HUES6 (cell line): ENCODE measurements at regions not wholly inside any gene's neighbourhood (a gene's known extent, or its start where the extent isn't known, plus 50 kb on each side); places are given as distances from the start of the nearest gene placed in this dataset.
"Not testable (repeated sequence)": the region's sequence is repeated elsewhere in the genome, so short reads cannot be mapped to it uniquely, and the experiment has no call there.

Experiments
- H3K27ac ChIP-seq: 2 replicates; pipeline ENCODE4 v1.7.0; 2013; ENCODE audit warnings: low read depth, mild to moderate bottlenecking, low read length, inconsistent platforms
- H3K27me3 ChIP-seq: 2 replicates; pipeline ENCODE4 v1.6.1; 2013; ENCODE audit warnings: low read length; ENCODE audit not compliant: control insufficient read depth, insufficient read depth
- H3K36me3 ChIP-seq: 2 replicates; pipeline ENCODE4 v1.6.1; 2013; ENCODE audit warnings: low read length; ENCODE audit not compliant: control insufficient read depth, insufficient read depth
- H3K4me1 ChIP-seq: 2 replicates; pipeline ENCODE4 v1.6.1; 2013; ENCODE audit warnings: low read length; ENCODE audit not compliant: control insufficient read depth, insufficient read depth
- H3K4me3 ChIP-seq: 2 replicates; pipeline ENCODE4 v1.5.1; 2013; ENCODE audit warnings: low read depth, low read length
- H3K9ac ChIP-seq: one replicate; pipeline ENCODE4 v1.6.1; 2013; ENCODE audit warnings: mild to moderate bottlenecking, low read length
- H3K9me3 ChIP-seq: 2 replicates; pipeline ENCODE4 v1.6.1; 2013; ENCODE audit warnings: low read depth, low read length; ENCODE audit not compliant: control insufficient read depth, insufficient read depth

DNA sequence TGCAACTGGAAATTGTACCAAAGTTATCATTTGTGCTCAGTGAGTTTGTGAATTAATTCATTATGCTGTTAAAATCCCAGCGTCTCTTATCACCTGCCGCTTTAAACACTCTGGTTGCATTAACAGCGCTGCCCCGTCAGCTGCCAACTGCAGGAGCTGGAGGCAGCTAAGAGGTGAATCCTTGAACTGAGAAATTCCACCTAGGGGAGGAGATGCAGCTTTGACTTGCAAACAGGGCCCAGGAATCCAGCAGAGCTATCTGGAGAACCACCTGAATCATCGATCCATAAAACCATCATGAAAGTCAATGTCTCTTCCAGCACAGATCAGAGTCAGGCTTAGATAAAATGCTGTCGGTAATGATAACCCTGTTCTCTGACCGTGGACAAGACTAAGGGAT, 140.7 kb upstream of the PTBP2 start:
- Histone ChIP-seq H3K4me1 (peaks cover 24% of the 10 kb centered on the region), H3K9me3 (no peaks in the 10 kb centered on the region), H3K27ac (no peak overlapping the region), H3K27me3 (no peaks in the 10 kb centered on the region), H3K9ac (no peak overlapping the region), H3K4me3 (peak overlapping the region; percentile 13; the same call in 1 of the 2 replicates), H3K36me3 (no peaks in the 10 kb centered on the region)

DNA sequence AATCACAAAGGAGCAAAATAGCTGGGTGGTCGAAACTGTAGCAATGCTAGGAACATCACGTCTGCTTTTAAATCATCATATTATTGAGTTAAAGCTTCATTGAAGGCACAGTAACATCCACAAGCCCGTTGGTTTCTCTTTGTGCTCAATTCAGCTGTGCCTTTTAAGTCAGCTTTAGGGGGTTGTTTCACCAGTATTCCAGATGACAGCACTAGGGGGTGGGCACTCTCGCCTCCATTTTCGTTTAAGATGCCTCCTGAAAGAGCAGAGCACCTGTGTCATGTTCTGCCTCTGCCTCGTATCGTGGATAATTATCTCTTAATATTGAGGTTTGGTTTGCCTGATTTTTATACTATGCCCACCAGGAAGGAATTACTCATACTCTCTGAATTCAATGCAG, 139.8 kb upstream of the PTBP2 start:
- Histone ChIP-seq H3K27ac (no peak overlapping the region), H3K4me1 (peaks cover 24% of the 10 kb centered on the region), H3K36me3 (no peaks in the 10 kb centered on the region), H3K9me3 (no peaks in the 10 kb centered on the region), H3K27me3 (no peaks in the 10 kb centered on the region), H3K9ac (no peak overlapping the region), H3K4me3 (no peak overlapping the region)

DNA sequence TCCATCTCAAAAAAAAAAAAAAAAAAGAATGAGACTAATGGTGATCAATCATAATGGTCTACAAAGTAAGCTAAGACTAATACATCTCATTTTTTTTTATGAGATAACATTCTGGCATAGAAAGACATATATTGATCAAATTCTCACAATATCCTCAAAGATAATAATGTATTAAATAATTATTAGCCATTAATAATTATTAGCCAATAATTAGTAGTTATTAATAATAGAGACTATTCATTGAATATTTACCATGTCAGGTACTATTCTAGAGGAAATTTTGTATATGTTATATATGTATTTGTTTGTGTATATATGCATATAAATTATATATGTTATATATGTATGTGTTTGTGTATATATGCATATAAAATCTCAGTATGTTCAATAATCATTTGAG, 137.7 kb upstream of the PTBP2 start:
- H3K4me3 ChIP-seq, result no peak overlapping the region
- H3K9me3 ChIP-seq, result no peaks in the 10 kb centered on the region
- H3K27ac ChIP-seq, result no peak overlapping the region
- H3K9ac ChIP-seq, result no peak overlapping the region
- peaks cover 24% of the 10 kb centered on the region for H3K4me1 ChIP-seq
- H3K27me3 ChIP-seq, result no peaks in the 10 kb centered on the region
- no peaks in the 10 kb centered on the region for H3K36me3 ChIP-seq

DNA sequence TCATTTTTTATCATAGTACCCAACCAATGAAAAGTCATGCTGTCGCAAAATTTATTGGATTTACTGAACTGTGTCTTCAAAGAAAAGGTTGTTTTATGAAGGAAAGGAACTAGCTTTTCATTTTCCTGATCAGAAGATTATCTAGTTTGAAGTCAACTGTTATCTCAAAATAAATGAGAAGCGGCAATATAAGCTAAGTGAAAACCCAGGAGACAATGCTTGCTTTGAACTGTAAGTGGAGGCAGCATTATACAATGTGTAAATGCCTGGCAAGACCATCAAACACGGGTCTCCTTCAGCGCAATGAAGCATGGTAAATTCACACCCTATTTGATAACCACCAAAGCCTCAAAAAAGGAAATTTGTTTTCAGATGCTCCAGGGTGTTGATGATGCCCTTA, 134.4 kb upstream of the PTBP2 start:
- Histone ChIP-seq H3K27ac (no peak overlapping the region), H3K4me1 (peaks cover 5% of the 10 kb centered on the region; the same call in 1 of the 2 replicates), H3K36me3 (no peaks in the 10 kb centered on the region), H3K9me3 (no peaks in the 10 kb centered on the region), H3K9ac (no peak overlapping the region), H3K27me3 (no peaks in the 10 kb centered on the region), H3K4me3 (no peak overlapping the region)

DNA sequence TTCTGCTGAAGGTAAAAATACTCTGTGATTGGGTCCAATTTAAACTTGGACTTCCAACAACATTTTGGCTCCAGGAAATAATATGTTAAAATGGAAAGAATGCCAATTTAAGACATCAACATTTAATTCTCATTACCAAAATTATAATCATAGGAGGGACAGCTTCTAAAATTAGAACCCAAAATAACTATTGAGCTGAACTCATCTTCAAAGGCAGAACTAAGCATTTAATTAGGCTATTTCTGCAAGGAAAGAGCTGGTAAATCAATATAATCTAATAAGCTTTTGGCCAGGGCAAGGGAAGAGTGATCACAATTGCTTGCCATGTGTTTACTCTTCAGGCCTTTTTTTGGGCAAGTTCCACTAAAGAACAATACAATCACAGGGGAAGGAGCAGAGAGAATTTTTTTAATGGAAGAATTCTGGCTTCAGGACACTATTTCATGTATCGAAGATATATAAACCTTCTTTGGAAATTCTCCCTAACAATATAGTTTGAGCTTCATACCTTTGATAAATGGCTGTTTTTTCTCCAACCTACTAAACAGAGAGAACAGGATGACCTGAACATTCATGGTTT, 133.1 kb upstream of the PTBP2 start:
- Histone ChIP-seq H3K4me1 (no peaks in the 10 kb centered on the region), H3K4me3 (no peak overlapping the region), H3K27ac (no peak overlapping the region), H3K9ac (no peak overlapping the region), H3K36me3 (no peaks in the 10 kb centered on the region), H3K27me3 (no peaks in the 10 kb centered on the region), H3K9me3 (peaks cover 5% of the 10 kb centered on the region)

DNA sequence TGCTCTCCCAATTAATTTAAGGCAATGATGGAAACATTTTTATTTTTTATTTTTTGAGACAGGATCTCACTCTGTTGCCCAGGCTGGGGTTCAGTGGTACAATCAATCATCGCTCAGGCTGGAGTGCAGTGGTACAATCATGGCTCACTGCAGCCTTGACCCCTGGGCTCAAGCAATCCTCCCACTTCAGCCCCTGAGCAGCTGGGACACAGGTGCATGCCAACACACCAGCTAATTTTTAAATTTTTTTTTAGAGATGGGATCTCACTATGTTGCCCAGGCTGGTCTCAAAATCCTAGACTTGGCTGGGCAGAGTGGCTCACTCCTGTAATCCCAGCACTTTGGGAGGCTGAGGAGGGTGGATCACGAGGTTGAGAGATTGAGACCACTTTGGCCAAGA, 126.1 kb upstream of the PTBP2 start:
- H3K4me3 ChIP-seq, H3K27me3 ChIP-seq, H3K27ac ChIP-seq, H3K9ac ChIP-seq, H3K9me3 ChIP-seq, H3K36me3 ChIP-seq: not testable (repeated sequence)
- H3K4me1 ChIP-seq, result peaks cover 12% of the 10 kb centered on the region

DNA sequence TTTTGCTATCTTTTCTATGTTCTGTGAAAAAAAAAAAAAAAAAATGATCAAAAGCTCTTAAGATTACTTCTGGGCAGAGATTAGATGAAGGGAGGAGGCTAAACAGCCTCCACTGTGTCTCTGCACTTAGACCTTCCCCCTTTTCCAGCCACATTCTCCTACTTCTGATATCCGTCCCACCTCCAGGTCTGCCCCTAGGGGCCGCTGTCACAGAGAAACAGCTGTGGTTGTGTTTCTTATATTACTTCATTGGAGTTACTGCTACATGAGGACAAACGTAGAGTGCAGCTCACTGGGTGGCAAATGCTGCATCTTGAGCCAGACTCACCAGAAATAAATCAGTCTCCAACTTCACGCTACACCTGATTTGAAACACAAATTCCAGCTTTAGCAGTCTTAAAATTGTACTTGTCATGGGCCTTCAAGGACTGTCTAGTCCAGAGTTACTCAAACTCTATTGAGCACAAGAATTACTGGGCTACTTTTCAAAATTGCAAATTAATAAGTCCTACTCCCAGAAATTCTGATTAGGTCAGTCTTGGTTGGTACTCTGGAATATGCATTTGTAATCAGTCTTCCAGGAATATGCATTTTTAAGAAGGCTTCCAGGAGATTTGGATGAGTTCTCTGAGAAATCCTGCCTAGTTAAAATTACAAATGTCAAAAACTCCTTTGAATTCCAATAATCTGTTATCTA, 125.2 kb upstream of the PTBP2 start:
- H3K9me3 ChIP-seq, result peaks cover 5% of the 10 kb centered on the region
- H3K27me3 ChIP-seq, result no peaks in the 10 kb centered on the region
- peaks cover 12% of the 10 kb centered on the region for H3K4me1 ChIP-seq
- no peaks in the 10 kb centered on the region for H3K36me3 ChIP-seq
- no peak overlapping the region for H3K4me3 ChIP-seq
- H3K27ac ChIP-seq, result no peak overlapping the region
- no peak overlapping the region for H3K9ac ChIP-seq

DNA sequence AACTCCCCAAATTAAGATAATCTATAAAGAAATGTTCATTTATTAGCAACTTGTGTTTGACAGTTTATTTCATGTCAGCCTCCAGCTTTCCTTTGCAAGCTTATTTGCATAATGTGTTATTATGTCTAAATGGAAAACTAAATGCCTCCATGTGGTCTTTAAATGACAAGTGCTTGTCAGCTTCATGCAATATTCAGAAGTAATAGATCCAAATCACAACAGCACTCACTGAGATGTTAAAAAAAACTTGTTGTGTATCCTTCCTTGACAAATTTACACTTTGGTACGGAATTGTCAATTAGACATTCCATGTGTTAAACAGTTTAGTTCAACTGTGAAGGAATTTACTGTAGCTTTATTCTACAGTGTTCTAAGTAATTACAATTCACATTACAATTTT, 124.4 kb upstream of the PTBP2 start:
- Histone ChIP-seq H3K4me3 (no peak overlapping the region), H3K27ac (no peak overlapping the region), H3K4me1 (peaks cover 12% of the 10 kb centered on the region), H3K9ac (no peak overlapping the region), H3K36me3 (no peaks in the 10 kb centered on the region), H3K9me3 (peaks cover 5% of the 10 kb centered on the region), H3K27me3 (no peaks in the 10 kb centered on the region)

DNA sequence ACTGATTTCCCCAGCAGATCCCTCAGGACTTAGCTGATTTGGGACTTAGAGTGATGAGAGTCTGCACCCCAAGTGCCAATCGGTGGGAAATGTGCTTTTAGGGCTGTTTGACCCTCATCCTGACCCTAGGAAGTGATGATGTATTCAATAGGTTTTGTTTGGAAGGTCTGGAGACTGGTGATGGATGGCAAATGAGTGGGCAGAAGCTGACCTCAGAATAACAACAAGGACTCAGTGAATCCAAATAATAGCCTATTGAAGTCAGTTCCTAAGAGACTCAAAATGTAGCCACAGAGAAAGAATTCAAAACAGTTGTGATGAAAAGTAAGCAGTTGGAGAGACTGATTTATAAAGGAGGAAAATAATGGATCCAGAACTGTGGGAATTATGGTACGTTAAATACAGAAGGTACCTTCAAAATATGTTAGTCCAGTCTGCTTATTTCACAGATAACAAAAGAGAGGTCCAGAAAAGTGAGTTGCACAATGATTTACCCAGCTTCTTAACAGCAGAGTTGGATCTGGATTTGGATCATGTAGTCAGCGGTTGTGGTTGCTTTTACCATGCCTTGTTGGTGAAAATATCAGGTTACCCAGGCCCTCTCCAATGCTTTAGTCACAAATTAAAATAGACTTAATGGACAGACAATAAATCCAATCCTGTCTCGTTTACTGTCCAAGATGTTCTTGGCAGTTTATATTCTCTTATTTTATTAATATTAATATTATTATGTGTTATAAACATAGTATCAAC, 123.0 kb upstream of the PTBP2 start:
- Histone ChIP-seq H3K9ac (no peak overlapping the region), H3K27me3 (no peaks in the 10 kb centered on the region), H3K36me3 (no peaks in the 10 kb centered on the region), H3K4me3 (no peak overlapping the region), H3K27ac (no peak overlapping the region), H3K9me3 (no peaks in the 10 kb centered on the region), H3K4me1 (peaks cover 12% of the 10 kb centered on the region)

DNA sequence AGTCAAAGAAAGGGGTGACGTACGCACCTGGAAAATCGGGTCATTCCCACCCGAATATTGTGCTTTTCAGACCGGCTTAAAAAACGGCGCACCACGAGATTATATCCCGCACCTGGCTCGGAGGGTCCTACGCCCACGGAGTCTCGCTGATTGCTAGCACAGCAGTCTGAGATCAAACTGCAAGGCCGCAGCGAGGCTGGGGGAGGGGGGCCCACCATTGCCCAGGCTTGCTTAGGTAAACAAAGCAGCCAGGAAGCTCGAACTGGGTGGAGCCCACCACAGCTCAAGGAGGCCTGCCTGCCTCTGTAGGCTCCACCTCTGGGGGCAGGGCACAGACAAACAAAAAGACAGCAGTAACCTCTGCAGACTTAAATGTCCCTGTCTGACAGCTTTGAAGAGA, 117.0 kb upstream of the PTBP2 start:
- H3K4me1 ChIP-seq, H3K36me3 ChIP-seq, H3K9me3 ChIP-seq, H3K27ac ChIP-seq, H3K27me3 ChIP-seq, H3K4me3 ChIP-seq, H3K9ac ChIP-seq: not testable (repeated sequence)

DNA sequence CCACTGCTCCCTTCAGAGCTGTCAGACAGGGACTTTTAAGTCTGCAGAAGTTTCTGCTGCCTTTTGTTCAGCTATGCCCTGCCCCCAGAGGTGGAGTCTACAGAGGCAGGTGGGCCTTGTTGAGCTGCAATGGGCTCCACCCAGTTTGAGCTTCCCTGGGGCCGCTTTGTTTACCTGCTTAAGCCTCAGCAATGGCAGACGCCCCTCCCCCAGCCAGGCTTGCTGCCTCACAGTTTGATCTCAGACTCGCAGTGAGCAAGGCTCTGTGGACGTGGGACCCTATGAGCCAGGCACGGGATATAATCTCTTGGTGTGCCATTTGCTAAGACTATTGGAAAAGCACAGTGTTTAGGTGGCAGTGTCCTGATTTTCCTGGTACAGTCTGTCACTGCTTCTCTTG, 104.2 kb upstream of the PTBP2 start:
- not testable (repeated sequence) for H3K4me3 ChIP-seq, H3K27me3 ChIP-seq, H3K27ac ChIP-seq, H3K36me3 ChIP-seq, H3K4me1 ChIP-seq, H3K9ac ChIP-seq
- peaks cover 18% of the 10 kb centered on the region for H3K9me3 ChIP-seq
